Keratinocyte (primary cell): ENCODE measurements at regions not wholly inside any gene's neighbourhood (a gene's known extent, or its start where the extent isn't known, plus 50 kb on each side); places are given as distances from the start of the nearest gene placed in this dataset.

Source experiments
- DNase-seq: peaks from one replicate; pipeline ENCODE4 v3.0.0-alpha.2; 2011; ENCODE audit warnings: low read depth, missing footprints, low spot score
- FAIRE-seq: peaks from 2 replicates; lab custom pipeline; 2011; peaks lifted over from hg19 to GRCh38; lab: Jason Lieb, UNC
- H2AFZ ChIP-seq: 2 replicates; pipeline ENCODE4 v1.6.0; 2012; ENCODE audit warnings: low read length, control low read depth, inconsistent platforms; ENCODE audit not compliant: control insufficient read depth
- H3K27ac ChIP-seq: 2 replicates; pipeline ENCODE4 v1.5.1; 2011; ENCODE audit warnings: low read length; ENCODE audit not compliant: control insufficient read depth, insufficient read depth
- H3K27me3 ChIP-seq: 3 replicates; pipeline ENCODE4 v1.6.0; 2011; ENCODE audit warnings: low read length; ENCODE audit not compliant: control insufficient read depth, insufficient read depth; ENCODE audit errors: extremely low read depth
- H3K36me3 ChIP-seq, 2 experiments: 2 replicates in 1 of 2; 3 replicates in 1 of 2; pipeline ENCODE4 v1.5.1; 2011; ENCODE audit warnings: low read length in 2 of 2, mild to moderate bottlenecking in 1 of 2; ENCODE audit not compliant: control insufficient read depth in 2 of 2, insufficient read depth in 2 of 2; ENCODE audit errors: extremely low read depth in 1 of 2
- H3K4me1 ChIP-seq: 3 replicates; pipeline ENCODE4 v1.5.1; 2011; ENCODE audit warnings: low read length; ENCODE audit not compliant: control insufficient read depth, insufficient read depth; ENCODE audit errors: extremely low read depth
- H3K4me2 ChIP-seq: 3 replicates; pipeline ENCODE4 v1.6.0; 2011; ENCODE audit warnings: low read depth, low read length; ENCODE audit not compliant: control insufficient read depth, insufficient read depth; ENCODE audit errors: extremely low read depth
- H3K4me3 ChIP-seq, 3 experiments: fragments of 200-600 bp in 1 of 3; sonication (generic) in 1 of 3; 2 replicates in 2 of 3; 3 replicates in 1 of 3; pipeline ENCODE4 v1.5.1; 2011 to 2016; ENCODE audit warnings: low read length in 3 of 3, mild to moderate bottlenecking in 3 of 3, control low read depth in 2 of 3, inconsistent platforms in 1 of 3, low read depth in 1 of 3, mixed read lengths in 1 of 3, mixed run types in 1 of 3, moderate library complexity in 1 of 3; ENCODE audit not compliant: control insufficient read depth in 2 of 3, insufficient read depth in 2 of 3; ENCODE audit errors: extremely low read depth in 1 of 3
- H3K79me2 ChIP-seq: 2 replicates; pipeline ENCODE4 v1.6.0; 2012; ENCODE audit warnings: low read length; ENCODE audit not compliant: control insufficient read depth, insufficient read depth
- H3K9ac ChIP-seq: 3 replicates; pipeline ENCODE4 v1.6.0; 2011; ENCODE audit warnings: low read length; ENCODE audit not compliant: control insufficient read depth, insufficient read depth; ENCODE audit errors: extremely low read depth
- H3K9me1 ChIP-seq: 3 replicates; pipeline ENCODE4 v1.6.0; 2011; ENCODE audit warnings: low read length; ENCODE audit not compliant: control insufficient read depth, insufficient read depth; ENCODE audit errors: extremely low read depth
- H3K9me3 ChIP-seq: 2 replicates; pipeline ENCODE4 v1.5.1; 2012; ENCODE audit warnings: low read depth, low read length; ENCODE audit not compliant: control insufficient read depth
- H4K20me1 ChIP-seq: 3 replicates; pipeline ENCODE4 v1.6.0; 2011; ENCODE audit warnings: low read length; ENCODE audit not compliant: control insufficient read depth, insufficient read depth; ENCODE audit errors: extremely low read depth
- CTCF ChIP-seq, 3 experiments: IDR thresholded peaks in 1 of 3; conservative IDR thresholded peaks in 1 of 3; optimal IDR thresholded peaks in 1 of 3; 2 replicates in 2 of 3; 3 replicates in 1 of 3; pipeline versions ENCODE3 to v1.5.1; 2011; ENCODE audit warnings: low read length in 3 of 3, mild to moderate bottlenecking in 3 of 3, moderate library complexity in 2 of 3, control low read depth in 1 of 3, inconsistent platforms in 1 of 3; ENCODE audit not compliant: insufficient read depth in 2 of 3; ENCODE audit errors: extremely low read depth in 1 of 3
- EZH2 ChIP-seq: IDR thresholded peaks from one replicate; pipeline ENCODE4 v1.6.1; 2012; ENCODE audit warnings: inconsistent platforms, mild to moderate bottlenecking, low read length, moderate library complexity
- dilution Hi-C: fragments of 300-500 bp; cut with MboI; formaldehyde crosslinking; loops from one replicate; pipeline ENCODE4 v1.7.0; 2020; ENCODE audit warnings: low sequenced_read_pairs; ENCODE audit not compliant: extremely low pct_ligation_motif_present

GRCh38 chr10:108303149-108303548, 1138.6 kb upstream of the SORCS1 start:
- H2AFZ ChIP-seq, result no peak overlapping the region
- no peak for FAIRE-seq

GRCh38 chr10:108301002-108301401, 1136.5 kb upstream of the SORCS1 start:
- Histone ChIP-seq H3K27me3 (no peaks in the 10 kb centered on the region), H3K79me2 (no peaks in the 10 kb centered on the region), H2AFZ (no peak overlapping the region), H3K4me1 (no peaks in the 10 kb centered on the region), H3K9me3 (no peaks in the 10 kb centered on the region), H3K9me1 (no peaks in the 10 kb centered on the region), H3K36me3 (no peaks in the 10 kb centered on the region), H3K9ac (no peak overlapping the region), H3K4me3 (no peak overlapping the region), H4K20me1 (no peaks in the 10 kb centered on the region), H3K4me2 (no peak overlapping the region), H3K27ac (no peak overlapping the region)
- dilution Hi-C loops, result no loop called here
- TF ChIP-seq EZH2 (no peak), CTCF (optimal IDR thresholded peaks at IDR 0.05 in 1 of 3, IDR thresholded peaks at IDR 0.05 in 1 of 3, conservative IDR thresholded peaks at IDR 0.05 in 1 of 3; ENCODE audit: extremely low read depth in 1 of 3, insufficient read depth in 2 of 3, low read length in 3 of 3) (no peak)
- no peak for DNase-seq
- no peak for FAIRE-seq

More at GRCh38 chr10:108303149-108303548, 1138.6 kb upstream of the SORCS1 start:
- Histone ChIP-seq H3K4me1 (no peaks in the 10 kb centered on the region), H4K20me1 (no peaks in the 10 kb centered on the region), H3K36me3 (no peaks in the 10 kb centered on the region), H3K4me2 (no peak overlapping the region), H3K27ac (no peak overlapping the region), H3K9me1 (no peaks in the 10 kb centered on the region), H3K4me3 (no peak overlapping the region), H3K9me3 (no peaks in the 10 kb centered on the region), H3K9ac (no peak overlapping the region), H3K79me2 (no peaks in the 10 kb centered on the region), H3K27me3 (no peaks in the 10 kb centered on the region)
- TF ChIP-seq CTCF (optimal IDR thresholded peaks at IDR 0.05 in 1 of 3, IDR thresholded peaks at IDR 0.05 in 1 of 3, conservative IDR thresholded peaks at IDR 0.05 in 1 of 3; ENCODE audit: extremely low read depth in 1 of 3, insufficient read depth in 2 of 3, low read length in 3 of 3), result no peak
- TF ChIP-seq EZH2, result no peak
- dilution Hi-C loops, result no loop called here
- DNase-seq, result no peak
